NCI-H524 treated with DMSO at 0.1 percent for 48 hours (cell line): ENCODE measurements at regions not wholly inside any gene's neighbourhood (a gene's known extent, or its start where the extent isn't known, plus 50 kb on each side); places are given as distances from the start of the nearest gene placed in this dataset.
"Not testable (repeated sequence)": the region's sequence is repeated elsewhere in the genome, so short reads cannot be mapped to it uniquely, and the experiment has no call there.

Experiments used
- DNase-seq: peaks from one replicate; lab custom pipeline; 2025; lab: John Stamatoyannopoulos, UW

GRCh38 chr6:84581494-84582259, 182.7 kb downstream of the TBX18 start:
- no peak for DNase-seq

GRCh38 chr6:84579404-84579803, 185.0 kb downstream of the TBX18 start:
- DNase-seq: no peak

GRCh38 chr6:84576029-84576428, 188.4 kb downstream of the TBX18 start:
- no peak for DNase-seq

GRCh38 chr6:84575264-84575663, 189.1 kb downstream of the TBX18 start:
- no peak for DNase-seq

- DNase-seq: no peak
Measured at GRCh38 chr6:84569882-84570281, 194.5 kb downstream of the TBX18 start.

- no peak for DNase-seq
Measured at GRCh38 chr6:84568971-84569370, 195.4 kb downstream of the TBX18 start.

GRCh38 chr6:84565718-84566117, 198.7 kb downstream of the TBX18 start:
- not testable (repeated sequence) for DNase-seq

- no peak for DNase-seq
Measured at GRCh38 chr6:84560436-84561390, 203.7 kb downstream of the TBX18 start.

GRCh38 chr6:84556541-84557335, 207.7 kb downstream of the TBX18 start:
- no peak for DNase-seq

- no peak for DNase-seq
Measured at GRCh38 chr6:84554706-84555105, 209.7 kb downstream of the TBX18 start.

- DNase-seq: no peak
Measured at GRCh38 chr6:84554074-84554473, 210.3 kb downstream of the TBX18 start.

GRCh38 chr6:84553527-84553926, 210.9 kb downstream of the TBX18 start:
- no peak for DNase-seq

GRCh38 chr6:84551797-84552196, 212.6 kb downstream of the TBX18 start:
- DNase-seq: no peak

GRCh38 chr6:84549917-84550316, 214.5 kb downstream of the TBX18 start:
- DNase-seq: no peak

- DNase-seq: no peak
Measured at GRCh38 chr6:84547341-84547801, 217.0 kb downstream of the TBX18 start.

GRCh38 chr6:84546427-84546914, 217.9 kb downstream of the TBX18 start:
- DNase-seq: no peak

- no peak for DNase-seq
Measured at GRCh38 chr6:84539122-84539856, 225.1 kb downstream of the TBX18 start.

- no peak for DNase-seq
Measured at GRCh38 chr6:84536885-84537638, 227.3 kb downstream of the TBX18 start.

- DNase-seq: no peak
Measured at GRCh38 chr6:84528201-84528600, 236.2 kb downstream of the TBX18 start.

GRCh38 chr6:84526631-84527030, 237.8 kb downstream of the TBX18 start:
- DNase-seq: no peak
